ENCODE measurements at regions not wholly inside any gene's neighbourhood (a gene's known extent, or its start where the extent isn't known, plus 50 kb on each side); places are given as distances from the start of the nearest gene placed in this dataset.
"Not testable (repeated sequence)": the region's sequence is repeated elsewhere in the genome, so short reads cannot be mapped to it uniquely, and the experiment has no call there.

- H3K36me3 ChIP-seq (ENCODE audit: insufficient read depth, low read length), result no peaks in the 10 kb centered on the region
- H3K9ac ChIP-seq (ENCODE audit: low read length), result no peak overlapping the region
- no peaks in the 10 kb centered on the region for H3K79me2 ChIP-seq (ENCODE audit: insufficient read depth, low read length)
- TF ChIP-seq CTCF (IDR thresholded peaks at IDR 0.05; ENCODE audit: low read length), result no peak
- no peak for TF ChIP-seq EZH2 (IDR thresholded peaks at IDR 0.05; ENCODE audit: borderline replicate concordance, low read length)
- H3K9me2 ChIP-seq (ENCODE audit: low read depth, low read length), result no peaks in the 10 kb centered on the region
- no peak overlapping the region for H2AFZ ChIP-seq (ENCODE audit: low read length)
- H3K4me2 ChIP-seq (ENCODE audit: low read length), result no peak overlapping the region
- no peaks in the 10 kb centered on the region for H4K20me1 ChIP-seq (ENCODE audit: insufficient read depth, low read length)
- peaks cover 4% of the 10 kb centered on the region; the same call in 1 of the 2 replicates for H3K9me3 ChIP-seq (ENCODE audit: low read length)
- H3K4me3 ChIP-seq (ENCODE audit: low read depth, low read length, poor library complexity, severe bottlenecking), result no peak overlapping the region
- H3K27ac ChIP-seq (ENCODE audit: low read depth, low read length, poor library complexity, severe bottlenecking), result no peak overlapping the region
- H3F3A ChIP-seq (ENCODE audit: insufficient read depth, low read length), result no peaks in the 10 kb centered on the region
- H3K27me3 ChIP-seq (ENCODE audit: insufficient read depth, low read length), result no peaks in the 10 kb centered on the region
- H3K4me1 ChIP-seq (ENCODE audit: insufficient read depth, low read length, severe bottlenecking), result no peaks in the 10 kb centered on the region
Measured at GRCh38 chr17:51479303-51479702, 219.0 kb downstream of the UTP18 start.

- Histone ChIP-seq H3K4me2 (ENCODE audit: low read length) (no peak overlapping the region), H3K9me3 (ENCODE audit: low read length) (peaks cover 4% of the 10 kb centered on the region; the same call in 1 of the 2 replicates), H3F3A (ENCODE audit: insufficient read depth, low read length) (no peaks in the 10 kb centered on the region), H3K9ac (ENCODE audit: low read length) (no peak overlapping the region), H2AFZ (ENCODE audit: low read length) (no peak overlapping the region), H3K27ac (ENCODE audit: low read depth, low read length, poor library complexity, severe bottlenecking) (no peak overlapping the region), H3K36me3 (ENCODE audit: insufficient read depth, low read length) (no peaks in the 10 kb centered on the region), H3K4me1 (ENCODE audit: insufficient read depth, low read length, severe bottlenecking) (no peaks in the 10 kb centered on the region), H4K20me1 (ENCODE audit: insufficient read depth, low read length) (no peaks in the 10 kb centered on the region), H3K4me3 (ENCODE audit: low read depth, low read length, poor library complexity, severe bottlenecking) (no peak overlapping the region), H3K27me3 (ENCODE audit: insufficient read depth, low read length) (no peaks in the 10 kb centered on the region), H3K9me2 (ENCODE audit: low read depth, low read length) (no peaks in the 10 kb centered on the region), H3K79me2 (ENCODE audit: insufficient read depth, low read length) (no peaks in the 10 kb centered on the region)
- no peak for TF ChIP-seq CTCF (IDR thresholded peaks at IDR 0.05; ENCODE audit: low read length)
- no peak for TF ChIP-seq EZH2 (IDR thresholded peaks at IDR 0.05; ENCODE audit: borderline replicate concordance, low read length)
Measured at GRCh38 chr17:51481370-51481769, 221.0 kb downstream of the UTP18 start.

- H3K4me1 ChIP-seq (ENCODE audit: insufficient read depth, low read length, severe bottlenecking); H3F3A ChIP-seq (ENCODE audit: insufficient read depth, low read length); H2AFZ ChIP-seq (ENCODE audit: low read length); H3K4me3 ChIP-seq (ENCODE audit: low read depth, low read length, poor library complexity, severe bottlenecking); H3K4me2 ChIP-seq (ENCODE audit: low read length); H3K9ac ChIP-seq (ENCODE audit: low read length); H3K27me3 ChIP-seq (ENCODE audit: insufficient read depth, low read length); H3K36me3 ChIP-seq (ENCODE audit: insufficient read depth, low read length); H4K20me1 ChIP-seq (ENCODE audit: insufficient read depth, low read length); H3K79me2 ChIP-seq (ENCODE audit: insufficient read depth, low read length); H3K9me2 ChIP-seq (ENCODE audit: low read depth, low read length); H3K9me3 ChIP-seq (ENCODE audit: low read length); H3K27ac ChIP-seq (ENCODE audit: low read depth, low read length, poor library complexity, severe bottlenecking): not testable (repeated sequence)
Measured at GRCh38 chr17:51482248-51482647, 221.9 kb downstream of the UTP18 start.

GRCh38 chr17:51486091-51486490 lies 225.7 kb downstream of the UTP18 start:
- no peaks in the 10 kb centered on the region for H3K36me3 ChIP-seq (ENCODE audit: insufficient read depth, low read length)
- TF ChIP-seq EZH2 (IDR thresholded peaks at IDR 0.05; ENCODE audit: borderline replicate concordance, low read length), result no peak
- no peak for TF ChIP-seq CTCF (IDR thresholded peaks at IDR 0.05; ENCODE audit: low read length)
- H4K20me1 ChIP-seq (ENCODE audit: insufficient read depth, low read length), result no peaks in the 10 kb centered on the region
- H3K9me3 ChIP-seq (ENCODE audit: low read length), result peaks cover 4% of the 10 kb centered on the region; the same call in 1 of the 2 replicates
- no peaks in the 10 kb centered on the region for H3K27me3 ChIP-seq (ENCODE audit: insufficient read depth, low read length)
- H3K79me2 ChIP-seq (ENCODE audit: insufficient read depth, low read length), result no peaks in the 10 kb centered on the region
- no peak overlapping the region for H2AFZ ChIP-seq (ENCODE audit: low read length)
- H3F3A ChIP-seq (ENCODE audit: insufficient read depth, low read length), result no peaks in the 10 kb centered on the region
- H3K9ac ChIP-seq (ENCODE audit: low read length), result no peak overlapping the region
- no peaks in the 10 kb centered on the region for H3K9me2 ChIP-seq (ENCODE audit: low read depth, low read length)
- H3K27ac ChIP-seq (ENCODE audit: low read depth, low read length, poor library complexity, severe bottlenecking), result no peak overlapping the region
- H3K4me1 ChIP-seq (ENCODE audit: insufficient read depth, low read length, severe bottlenecking), result no peaks in the 10 kb centered on the region
- no peak overlapping the region for H3K4me2 ChIP-seq (ENCODE audit: low read length)
- no peak overlapping the region for H3K4me3 ChIP-seq (ENCODE audit: low read depth, low read length, poor library complexity, severe bottlenecking)
